Stomach (tissue), 4 donors: ENCODE measurements at regions not wholly inside any gene's neighbourhood (a gene's known extent, or its start where the extent isn't known, plus 50 kb on each side); places are given as distances from the start of the nearest gene placed in this dataset.

Experiments used
- CTCF ChIP-seq, 7 experiments: fragments of 450-650 bp in 4 of 7; fragments of 200-600 bp in 3 of 7; sonication (generic) in 3 of 7; IDR thresholded peaks; one replicate each; pipeline ENCODE4 v1.5.1; 2016 to 2019; ENCODE audit warnings: antibody characterized with exemption in 7 of 7, control low read depth in 2 of 7, mild to moderate bottlenecking in 1 of 7
- POLR2A ChIP-seq, 4 donors: fragments of 450-650 bp; IDR thresholded peaks; one replicate each; pipeline ENCODE4 v1.6.1; 2016; ENCODE audit warnings: antibody characterized with exemption in 4 of 4, control low read depth in 2 of 4, mild to moderate bottlenecking in 1 of 4, moderate library complexity in 1 of 4

GRCh38 chr3:83971666-83972065 is 987.1 kb upstream of the CADM2 start:
- no peak for TF ChIP-seq CTCF (IDR thresholded peaks at IDR 0.05)
- no peak for TF ChIP-seq POLR2A (IDR thresholded peaks at IDR 0.05)
